ENCODE measurements at regions not wholly inside any gene's neighbourhood (a gene's known extent, or its start where the extent isn't known, plus 50 kb on each side); places are given as distances from the start of the nearest gene placed in this dataset.

DNA sequence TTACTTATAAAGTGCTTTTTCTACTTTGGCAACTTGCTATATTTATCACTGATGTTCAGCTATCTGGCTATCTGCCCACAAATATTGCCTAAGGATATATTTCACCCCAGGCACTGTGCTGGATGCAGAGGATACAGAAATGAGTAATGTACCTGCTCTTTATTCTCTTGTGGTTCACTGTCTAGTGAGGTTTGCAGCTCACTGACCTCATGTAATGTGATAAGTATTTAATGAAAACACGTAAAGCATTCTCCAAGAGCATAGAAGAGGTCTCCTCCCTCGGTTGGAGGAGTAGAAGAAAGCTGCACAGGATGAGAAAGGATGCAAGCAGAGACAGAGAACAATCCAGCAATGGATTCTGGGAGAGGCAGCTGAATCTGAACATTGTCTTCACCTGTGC, 610.7 kb downstream of the CBLN4 start:
- TF ChIP-seq, protein P1, sequence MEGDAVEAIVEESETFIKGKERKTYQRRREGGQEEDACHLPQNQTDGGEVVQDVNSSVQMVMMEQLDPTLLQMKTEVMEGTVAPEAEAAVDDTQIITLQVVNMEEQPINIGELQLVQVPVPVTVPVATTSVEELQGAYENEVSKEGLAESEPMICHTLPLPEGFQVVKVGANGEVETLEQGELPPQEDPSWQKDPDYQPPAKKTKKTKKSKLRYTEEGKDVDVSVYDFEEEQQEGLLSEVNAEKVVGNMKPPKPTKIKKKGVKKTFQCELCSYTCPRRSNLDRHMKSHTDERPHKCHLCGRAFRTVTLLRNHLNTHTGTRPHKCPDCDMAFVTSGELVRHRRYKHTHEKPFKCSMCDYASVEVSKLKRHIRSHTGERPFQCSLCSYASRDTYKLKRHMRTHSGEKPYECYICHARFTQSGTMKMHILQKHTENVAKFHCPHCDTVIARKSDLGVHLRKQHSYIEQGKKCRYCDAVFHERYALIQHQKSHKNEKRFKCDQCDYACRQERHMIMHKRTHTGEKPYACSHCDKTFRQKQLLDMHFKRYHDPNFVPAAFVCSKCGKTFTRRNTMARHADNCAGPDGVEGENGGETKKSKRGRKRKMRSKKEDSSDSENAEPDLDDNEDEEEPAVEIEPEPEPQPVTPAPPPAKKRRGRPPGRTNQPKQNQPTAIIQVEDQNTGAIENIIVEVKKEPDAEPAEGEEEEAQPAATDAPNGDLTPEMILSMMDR (IDR thresholded peaks at IDR 0.05; ENCODE audit: poor library complexity): no peak
- TF ChIP-seq EZH2phosphoT487 (IDR thresholded peaks at IDR 0.05; ENCODE audit: low read depth, severe bottlenecking, unreplicated experiment): no peak
